Panc1 (cell line): ENCODE measurements at regions not wholly inside any gene's neighbourhood (a gene's known extent, or its start where the extent isn't known, plus 50 kb on each side); places are given as distances from the start of the nearest gene placed in this dataset.

Source experiments
- ATAC-seq: fragments of 200-7000 bp; cut with Tn5 transposase; 2 replicates; pipeline ENCODE4 v1.9.1; 2020; ENCODE audit warnings: mild to moderate bottlenecking, moderate library complexity
- BruUV-seq: library from RNA; stranded (reverse); fragments of 400-500 nt; replicated peaks from 2 replicates; lab custom pipeline; 2021; lab: Mats Ljungman, UMichigan
- CTCF ChIA-PET: fragments of 300-600 bp; sonication (Branson Sonifier 250); formaldehyde crosslinking; loops from one replicate; lab custom pipeline; 2022; ENCODE audit warnings: antibody characterized with exemption; lab: Charles Lee
- POLR2A ChIA-PET: fragments of 300-600 bp; sonication (Branson Sonifier 250); formaldehyde crosslinking; loops from one replicate; lab custom pipeline; 2022; ENCODE audit warnings: antibody characterized with exemption; lab: Charles Lee
- DNase-seq: peaks from one replicate; pipeline ENCODE4 v3.0.0-alpha.2; 2010; ENCODE audit warnings: low read depth, low spot score
- H3K27ac ChIP-seq: 2 replicates; pipeline ENCODE4 v1.5.1; 2011; ENCODE audit warnings: mild to moderate bottlenecking, low read length, inconsistent platforms
- H3K27me3 ChIP-seq: fragments of 200-500 bp; sonication (Bioruptor generic); 2 replicates; pipeline ENCODE4 v1.6.0; 2014; ENCODE audit warnings: low read length, inconsistent platforms; ENCODE audit not compliant: control insufficient read depth, insufficient read depth
- H3K36me3 ChIP-seq: fragments of 200-500 bp; sonication (Bioruptor generic); 2 replicates; pipeline ENCODE4 v1.5.1; 2014; ENCODE audit warnings: inconsistent platforms, mild to moderate bottlenecking, low read length, moderate library complexity; ENCODE audit not compliant: control insufficient read depth, insufficient read depth
- H3K4me1 ChIP-seq: 2 replicates; pipeline ENCODE4 v1.5.1; 2011; ENCODE audit warnings: inconsistent platforms, mild to moderate bottlenecking, low read length, moderate library complexity; ENCODE audit not compliant: control insufficient read depth, insufficient read depth
- H3K4me3 ChIP-seq, 2 experiments: 2 replicates each; pipeline ENCODE4 v1.5.1; 2011 to 2012; ENCODE audit warnings: low read depth in 2 of 2, low read length in 2 of 2, mild to moderate bottlenecking in 2 of 2, inconsistent platforms in 1 of 2, moderate library complexity in 1 of 2
- H3K9me3 ChIP-seq: fragments of 200-500 bp; sonication (Bioruptor generic); 2 replicates; pipeline ENCODE4 v1.5.1; 2014; ENCODE audit warnings: low read depth, mild to moderate bottlenecking, inconsistent platforms, low read length, moderate library complexity; ENCODE audit not compliant: control insufficient read depth, insufficient read depth
- CTCF ChIP-seq: fragments of 450-650 bp; IDR thresholded peaks from 2 replicates; pipeline ENCODE4 v1.5.1; 2017; ENCODE audit warnings: mild to moderate bottlenecking
- POLR2AphosphoS5 ChIP-seq: IDR thresholded peaks from 2 replicates; pipeline ENCODE4 v1.6.1; 2012; ENCODE audit warnings: mild to moderate bottlenecking, low read depth, low read length, moderate library complexity
- SIN3A ChIP-seq: IDR thresholded peaks from 2 replicates; pipeline ENCODE4 v1.6.1; 2012; ENCODE audit warnings: low read depth, mild to moderate bottlenecking, low read length, moderate library complexity, borderline replicate concordance; ENCODE audit not compliant: insufficient read depth
- TCF7L2 ChIP-seq: IDR thresholded peaks from 2 replicates; pipeline ENCODE4 v1.6.1; 2011; ENCODE audit warnings: mild to moderate bottlenecking, low read depth, low read length, inconsistent platforms
- in situ Hi-C: cut with HindIII; loops from 2 replicates; pipeline ENCODE4 v1.10.0; 2016; ENCODE audit warnings: low sequenced_read_pairs, low pct_unique_long_range_greater_than_20kb
- intact Hi-C: fragments of 100-400 bp; cut with micrococcal nuclease; formaldehyde crosslinking; loops from one replicate; pipeline ENCODE4 v1.10.0; 2022; ENCODE audit not compliant: unreplicated experiment
- TF ChIP-seq, protein P1 (sequence below), 2 experiments: IDR thresholded peaks; 2 replicates each; pipeline ENCODE4 v1.6.1; 2011 to 2012; ENCODE audit warnings: low read depth in 2 of 2, control low read depth in 1 of 2, low read length in 1 of 2, mild to moderate bottlenecking in 1 of 2, moderate library complexity in 1 of 2; ENCODE audit not compliant: insufficient read depth in 1 of 2

GRCh38 chr17:77420804-77421629, 280.2 kb downstream of the SEC14L1 start:
- peak overlapping the region; percentile 83 for H3K27ac ChIP-seq
- CTCF ChIA-PET = interaction anchor here (0.8 kb wide), 1 partner anchor 9 kb away, joined by 4 read pairs; no protein-coding TSS in a partner anchor
- in situ Hi-C loops = loop anchor here (5.0 kb wide), 1 partner anchor 94 kb away; no protein-coding TSS in a partner anchor
- H3K9me3 ChIP-seq = no peaks in the 10 kb centered on the region
- peaks cover 97% of the 10 kb centered on the region for H3K4me1 ChIP-seq
- no peak for TF ChIP-seq SIN3A
- TF ChIP-seq, protein P1, sequence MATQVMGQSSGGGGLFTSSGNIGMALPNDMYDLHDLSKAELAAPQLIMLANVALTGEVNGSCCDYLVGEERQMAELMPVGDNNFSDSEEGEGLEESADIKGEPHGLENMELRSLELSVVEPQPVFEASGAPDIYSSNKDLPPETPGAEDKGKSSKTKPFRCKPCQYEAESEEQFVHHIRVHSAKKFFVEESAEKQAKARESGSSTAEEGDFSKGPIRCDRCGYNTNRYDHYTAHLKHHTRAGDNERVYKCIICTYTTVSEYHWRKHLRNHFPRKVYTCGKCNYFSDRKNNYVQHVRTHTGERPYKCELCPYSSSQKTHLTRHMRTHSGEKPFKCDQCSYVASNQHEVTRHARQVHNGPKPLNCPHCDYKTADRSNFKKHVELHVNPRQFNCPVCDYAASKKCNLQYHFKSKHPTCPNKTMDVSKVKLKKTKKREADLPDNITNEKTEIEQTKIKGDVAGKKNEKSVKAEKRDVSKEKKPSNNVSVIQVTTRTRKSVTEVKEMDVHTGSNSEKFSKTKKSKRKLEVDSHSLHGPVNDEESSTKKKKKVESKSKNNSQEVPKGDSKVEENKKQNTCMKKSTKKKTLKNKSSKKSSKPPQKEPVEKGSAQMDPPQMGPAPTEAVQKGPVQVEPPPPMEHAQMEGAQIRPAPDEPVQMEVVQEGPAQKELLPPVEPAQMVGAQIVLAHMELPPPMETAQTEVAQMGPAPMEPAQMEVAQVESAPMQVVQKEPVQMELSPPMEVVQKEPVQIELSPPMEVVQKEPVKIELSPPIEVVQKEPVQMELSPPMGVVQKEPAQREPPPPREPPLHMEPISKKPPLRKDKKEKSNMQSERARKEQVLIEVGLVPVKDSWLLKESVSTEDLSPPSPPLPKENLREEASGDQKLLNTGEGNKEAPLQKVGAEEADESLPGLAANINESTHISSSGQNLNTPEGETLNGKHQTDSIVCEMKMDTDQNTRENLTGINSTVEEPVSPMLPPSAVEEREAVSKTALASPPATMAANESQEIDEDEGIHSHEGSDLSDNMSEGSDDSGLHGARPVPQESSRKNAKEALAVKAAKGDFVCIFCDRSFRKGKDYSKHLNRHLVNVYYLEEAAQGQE (IDR thresholded peaks at IDR 0.05; ENCODE audit: insufficient read depth in 1 of 2, low read depth in 2 of 2, low read length in 1 of 2) = no peak
- 0 out of 2 replicates have a peak, but pooled peaks have one; percentile 35 for TF ChIP-seq TCF7L2
- DNase-seq (no peak), ATAC-seq (no peak)
- intact Hi-C loops = loop anchor here (10.0 kb wide), 1 partner anchor 74 kb away; no protein-coding TSS in a partner anchor
- BruUV-seq = TSS peak; percentile 2
- H3K36me3 ChIP-seq = no peaks in the 10 kb centered on the region
- H3K4me3 ChIP-seq = no peak overlapping the region
- H3K27me3 ChIP-seq = no peaks in the 10 kb centered on the region
- POLR2A ChIA-PET = interaction anchor here (0.8 kb wide), 1 partner anchor 537 kb away, joined by 3 read pairs; the partner anchor contains the start of gene TNRC6C

- BruUV-seq = no TSS peak
- TF ChIP-seq SIN3A = no peak
- TF ChIP-seq, protein P1 (IDR thresholded peaks at IDR 0.05; ENCODE audit: insufficient read depth in 1 of 2, low read depth in 2 of 2, low read length in 1 of 2) = no peak
- no peak for TF ChIP-seq CTCF
- no peak for TF ChIP-seq POLR2AphosphoS5
- no peaks in the 10 kb centered on the region for H3K36me3 ChIP-seq
Observed at GRCh38 chr17:77421630-77421972, 280.8 kb downstream of the SEC14L1 start.

More at GRCh38 chr17:77421630-77421972, 280.8 kb downstream of the SEC14L1 start:
- DNase-seq (no peak), ATAC-seq (no peak)
- H3K4me1 ChIP-seq = peaks cover 99% of the 10 kb centered on the region
- no peak overlapping the region for H3K4me3 ChIP-seq
- POLR2A ChIA-PET = interaction anchor here (0.8 kb wide), 1 partner anchor 537 kb away, joined by 3 read pairs; the partner anchor contains the start of gene TNRC6C
- intact Hi-C loops (loop anchor here (10.0 kb wide), 1 partner anchor 73 kb away; no protein-coding TSS in a partner anchor), in situ Hi-C loops (loop anchor here (5.0 kb wide), 1 partner anchor 94 kb away; no protein-coding TSS in a partner anchor)
- H3K27me3 ChIP-seq = no peaks in the 10 kb centered on the region
- H3K27ac ChIP-seq = peak overlapping the region; percentile 83
- CTCF ChIA-PET = interaction anchor here (0.8 kb wide), 1 partner anchor 8 kb away, joined by 4 read pairs; no protein-coding TSS in a partner anchor
- H3K9me3 ChIP-seq = no peaks in the 10 kb centered on the region
